ENCODE measurements at regions not wholly inside any gene's neighbourhood (a gene's known extent, or its start where the extent isn't known, plus 50 kb on each side); places are given as distances from the start of the nearest gene placed in this dataset.

DNA sequence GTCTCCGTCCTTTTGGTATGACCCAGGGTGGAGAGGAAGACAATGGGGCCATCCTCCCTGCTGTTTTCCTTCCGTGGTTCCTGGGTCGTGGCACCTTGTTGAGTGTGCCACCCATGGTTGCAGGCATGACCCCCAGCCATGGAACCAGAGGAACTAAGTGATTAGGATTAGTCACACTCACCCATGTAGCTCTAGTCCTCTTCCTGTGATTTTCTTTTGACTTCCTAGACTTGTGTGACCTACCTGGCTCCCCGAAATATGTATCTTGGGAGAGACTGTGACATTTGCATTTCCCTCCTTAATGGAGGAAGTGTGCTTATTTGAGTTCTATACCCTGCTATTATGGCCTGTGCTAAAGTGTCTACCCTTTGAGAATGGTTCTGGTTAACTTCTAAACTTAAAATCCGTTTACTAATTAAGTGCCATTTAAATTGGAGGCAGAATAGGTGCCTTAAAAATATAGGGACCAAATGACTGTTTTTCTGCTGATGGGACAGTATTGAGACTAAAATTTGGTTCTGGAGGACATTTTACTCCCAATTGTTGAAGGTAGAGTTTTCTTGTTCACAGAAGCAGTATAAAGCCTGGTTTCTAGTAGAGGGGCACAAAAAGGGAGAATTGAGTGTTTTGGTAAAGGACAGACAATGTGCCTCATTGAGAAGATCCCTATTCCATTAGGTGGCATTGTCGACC, 545.6 kb downstream of the HDGFL1 start:
- intact Hi-C loops (cut with DNase I), result no loop called here
- WGBS, 2 donors, result 31 to 44% methylated on average over 6 of the region's 6 CpGs
- H3K27me3 ChIP-seq, result no peaks in the 10 kb centered on the region

GRCh38 chr6:23137611-23138010, 568.2 kb downstream of the HDGFL1 start:
- H3K27me3 ChIP-seq, result no peaks in the 10 kb centered on the region
- ATAC-seq (no peak), DNase-seq (no peak)
- no peaks in the 10 kb centered on the region for H3K9me3 ChIP-seq
- TF ChIP-seq POLR2A (IDR thresholded peaks at IDR 0.05), result no peak
- TF ChIP-seq, protein P1, sequence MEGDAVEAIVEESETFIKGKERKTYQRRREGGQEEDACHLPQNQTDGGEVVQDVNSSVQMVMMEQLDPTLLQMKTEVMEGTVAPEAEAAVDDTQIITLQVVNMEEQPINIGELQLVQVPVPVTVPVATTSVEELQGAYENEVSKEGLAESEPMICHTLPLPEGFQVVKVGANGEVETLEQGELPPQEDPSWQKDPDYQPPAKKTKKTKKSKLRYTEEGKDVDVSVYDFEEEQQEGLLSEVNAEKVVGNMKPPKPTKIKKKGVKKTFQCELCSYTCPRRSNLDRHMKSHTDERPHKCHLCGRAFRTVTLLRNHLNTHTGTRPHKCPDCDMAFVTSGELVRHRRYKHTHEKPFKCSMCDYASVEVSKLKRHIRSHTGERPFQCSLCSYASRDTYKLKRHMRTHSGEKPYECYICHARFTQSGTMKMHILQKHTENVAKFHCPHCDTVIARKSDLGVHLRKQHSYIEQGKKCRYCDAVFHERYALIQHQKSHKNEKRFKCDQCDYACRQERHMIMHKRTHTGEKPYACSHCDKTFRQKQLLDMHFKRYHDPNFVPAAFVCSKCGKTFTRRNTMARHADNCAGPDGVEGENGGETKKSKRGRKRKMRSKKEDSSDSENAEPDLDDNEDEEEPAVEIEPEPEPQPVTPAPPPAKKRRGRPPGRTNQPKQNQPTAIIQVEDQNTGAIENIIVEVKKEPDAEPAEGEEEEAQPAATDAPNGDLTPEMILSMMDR (IDR thresholded peaks at IDR 0.05), result no peak
- no peaks in the 10 kb centered on the region for H3K36me3 ChIP-seq (replicated peaks in 1 of 2; ENCODE audit: insufficient read depth in 1 of 2, low read depth in 2 of 2)
- WGBS, 2 donors, result 56 to 75% methylated on average over 1 of the region's 1 CpG
- H3K27ac ChIP-seq, result no peak overlapping the region
- H3K4me1 ChIP-seq, result no peaks in the 10 kb centered on the region
- H3K4me3 ChIP-seq, result no peak overlapping the region
- intact Hi-C loops (cut with DNase I), result no loop called here

More for the DNA sequence above, 545.6 kb downstream of the HDGFL1 start:
- H3K4me1 ChIP-seq, result no peaks in the 10 kb centered on the region
- no peak for TF ChIP-seq POLR2A (IDR thresholded peaks at IDR 0.05)
- TF ChIP-seq, protein P1 (IDR thresholded peaks at IDR 0.05), result no peak
- H3K36me3 ChIP-seq (replicated peaks in 1 of 2; ENCODE audit: insufficient read depth in 1 of 2, low read depth in 2 of 2), result no peaks in the 10 kb centered on the region
- H3K4me3 ChIP-seq, result no peak overlapping the region
- DNase-seq, result no peak
- no peak overlapping the region for H3K27ac ChIP-seq
- ATAC-seq, result no peak
- peaks cover 0 to 8% (median 0%) of the 10 kb centered on the region in 3 donors for H3K9me3 ChIP-seq

DNA sequence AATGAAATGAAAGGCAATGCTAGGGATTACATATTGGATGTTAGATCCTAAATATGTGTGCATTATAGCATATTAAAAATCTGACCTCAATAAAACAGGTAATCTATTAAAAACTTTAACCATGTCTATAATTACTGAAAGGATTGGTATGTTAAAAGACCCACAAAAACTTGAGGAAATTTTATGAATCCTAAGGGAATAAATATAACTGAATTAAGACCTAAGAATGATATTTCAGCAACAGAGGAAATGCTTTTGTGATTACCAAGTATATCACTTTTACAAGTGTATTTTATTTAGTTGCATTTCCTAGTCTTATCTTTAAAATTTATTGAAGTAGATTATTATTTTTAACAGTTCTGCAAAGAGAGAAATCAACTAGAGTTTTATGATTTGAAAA, 571.5 kb downstream of the HDGFL1 start:
- Histone ChIP-seq H3K4me3 (no peak overlapping the region), H3K36me3 (replicated peaks in 1 of 2; ENCODE audit: insufficient read depth in 1 of 2, low read depth in 2 of 2) (no peaks in the 10 kb centered on the region), H3K9me3 (no peaks in the 10 kb centered on the region), H3K27ac (no peak overlapping the region), H3K27me3 (no peaks in the 10 kb centered on the region), H3K4me1 (no peaks in the 10 kb centered on the region)
- intact Hi-C loops (cut with DNase I), result no loop called here
- no peak for DNase-seq
- no peak for TF ChIP-seq POLR2A (IDR thresholded peaks at IDR 0.05)
- TF ChIP-seq, protein P1 (IDR thresholded peaks at IDR 0.05), result no peak
- ATAC-seq, result no peak

- H3K9me3 ChIP-seq, result no peaks in the 10 kb centered on the region
- DNase-seq (no peak), ATAC-seq (no peak)
- 25 to 28% methylated on average over 2 of the region's 2 CpGs for WGBS, 2 donors
- H3K27me3 ChIP-seq, result no peaks in the 10 kb centered on the region
- no peak for TF ChIP-seq POLR2A (IDR thresholded peaks at IDR 0.05)
- TF ChIP-seq, protein P1 (IDR thresholded peaks at IDR 0.05), result no peak
- H3K4me3 ChIP-seq, result no peak overlapping the region
- H3K4me1 ChIP-seq, result no peaks in the 10 kb centered on the region
- no peak overlapping the region for H3K27ac ChIP-seq
- no peaks in the 10 kb centered on the region for H3K36me3 ChIP-seq (replicated peaks in 1 of 2; ENCODE audit: insufficient read depth in 1 of 2, low read depth in 2 of 2)
- intact Hi-C loops (cut with DNase I), result no loop called here
Measured at GRCh38 chr6:23145781-23146180, 576.4 kb downstream of the HDGFL1 start.

GRCh38 chr6:23154159-23154558, 584.8 kb downstream of the HDGFL1 start:
- H3K27ac ChIP-seq, result no peak overlapping the region
- H3K27me3 ChIP-seq, result no peaks in the 10 kb centered on the region
- no peaks in the 10 kb centered on the region for H3K9me3 ChIP-seq
- no peak for TF ChIP-seq POLR2A (IDR thresholded peaks at IDR 0.05)
- TF ChIP-seq, protein P1 (IDR thresholded peaks at IDR 0.05), result no peak
- no peak overlapping the region for H3K4me3 ChIP-seq
- DNase-seq, result no peak
- intact Hi-C loops (cut with DNase I), result no loop called here
- no peaks in the 10 kb centered on the region for H3K36me3 ChIP-seq (replicated peaks in 1 of 2; ENCODE audit: insufficient read depth in 1 of 2, low read depth in 2 of 2)
- no peaks in the 10 kb centered on the region for H3K4me1 ChIP-seq
- ATAC-seq, result no peak
